Progenitor cell of endocrine pancreas (in vitro differentiated cells): ENCODE measurements at regions not wholly inside any gene's neighbourhood (a gene's known extent, or its start where the extent isn't known, plus 50 kb on each side); places are given as distances from the start of the nearest gene placed in this dataset.
A peak's percentile ranks its signal among the peaks of the same experiment; 100 is the strongest.

Source experiments
- DNase-seq: peaks from one replicate; pipeline ENCODE4 v3.0.0; 2021; ENCODE audit warnings: low spot score; ENCODE audit not compliant: unreplicated experiment
- H3K27ac Mint-ChIP-seq: 2 replicates; pipeline ENCODE4 v1.8.0; 2021; ENCODE audit warnings: mild to moderate bottlenecking, moderate library complexity, mixed read lengths
- H3K27me3 Mint-ChIP-seq: 2 replicates; pipeline ENCODE4 v1.8.0; 2021; ENCODE audit warnings: mixed read lengths
- H3K36me3 Mint-ChIP-seq: 2 replicates; pipeline ENCODE4 v1.8.0; 2022; ENCODE audit warnings: mixed read lengths; ENCODE audit not compliant: insufficient read depth
- H3K4me1 Mint-ChIP-seq: 2 replicates; pipeline ENCODE4 v1.8.0; 2021; ENCODE audit warnings: low read depth, mixed read lengths
- H3K4me3 Mint-ChIP-seq: 2 replicates; pipeline ENCODE4 v1.8.0; 2021; ENCODE audit warnings: low read depth, mild to moderate bottlenecking, moderate library complexity, mixed read lengths
- H3K9me3 Mint-ChIP-seq: 2 replicates; pipeline ENCODE4 v1.8.0; 2021; ENCODE audit warnings: low read depth, mixed read lengths
- CTCF ChIP-seq: fragments of 200-600 bp; sonication (generic); IDR thresholded peaks from one replicate; pipeline ENCODE4 v1.5.0; 2021; ENCODE audit warnings: antibody characterized with exemption, mild to moderate bottlenecking; ENCODE audit not compliant: unreplicated experiment

DNA sequence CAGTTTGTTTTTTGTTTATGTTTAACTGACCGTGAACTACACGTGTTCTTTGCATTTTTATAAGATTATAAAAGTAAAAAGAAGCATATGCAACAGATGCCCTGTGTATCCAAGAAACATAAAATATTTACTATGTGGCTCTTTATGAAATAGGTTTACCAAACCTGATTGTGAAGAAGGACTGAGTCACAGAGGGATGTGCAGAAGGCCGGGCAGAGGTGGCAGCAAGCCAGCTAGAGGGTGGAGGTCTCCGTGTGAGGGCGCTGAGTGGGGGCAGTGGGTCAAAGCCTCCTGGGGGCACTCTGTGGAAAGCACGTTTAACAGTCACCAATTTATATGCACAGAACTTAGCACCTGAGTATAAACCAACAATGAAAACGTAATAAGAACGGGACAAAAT, 97.2 kb downstream of the TMEM18 start:
- H3K27ac Mint-ChIP-seq, result no peak overlapping the region
- no peak overlapping the region for H3K4me3 Mint-ChIP-seq
- H3K27me3 Mint-ChIP-seq, result no peaks in the 10 kb centered on the region

DNA sequence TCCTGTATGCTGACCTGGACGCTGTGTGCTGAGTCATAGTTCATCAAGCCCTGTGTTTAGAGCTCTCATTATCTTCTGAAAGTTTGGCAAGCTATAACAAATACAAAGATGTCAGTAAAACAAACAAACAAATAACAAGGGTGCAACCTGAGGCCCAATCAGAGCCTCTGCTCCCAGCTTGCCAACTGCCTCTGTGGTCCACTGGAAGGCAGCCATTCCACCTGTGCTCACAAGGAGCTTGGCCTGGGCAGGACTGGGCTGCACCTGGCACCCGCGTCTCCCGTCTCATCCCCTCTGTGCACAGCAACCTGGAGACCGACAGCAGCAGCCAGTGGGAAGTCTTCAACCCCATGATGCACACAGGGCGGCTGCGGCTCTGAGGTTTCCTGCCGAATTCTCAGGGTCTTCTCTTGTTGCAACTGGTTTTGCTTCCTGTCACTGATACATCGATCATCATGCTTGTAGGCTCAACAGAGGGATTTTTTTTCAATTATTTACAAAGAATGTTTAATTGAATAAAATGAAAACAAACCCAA, 97.8 kb downstream of the TMEM18 start:
- DNase-seq, result no peak
- H3K4me1 Mint-ChIP-seq, result no peaks in the 10 kb centered on the region
- no peak overlapping the region for H3K27ac Mint-ChIP-seq
- H3K36me3 Mint-ChIP-seq, result peaks cover 2% of the 10 kb centered on the region
- TF ChIP-seq CTCF, result no peak
- no peaks in the 10 kb centered on the region for H3K27me3 Mint-ChIP-seq
- H3K9me3 Mint-ChIP-seq, result peaks cover 12% of the 10 kb centered on the region
- no peak overlapping the region for H3K4me3 Mint-ChIP-seq

More for the DNA sequence above, 97.2 kb downstream of the TMEM18 start:
- no peak for TF ChIP-seq CTCF
- Mint-ChIP-seq H3K9me3 (peaks cover 12% of the 10 kb centered on the region), H3K4me1 (peaks cover under 1% of the 10 kb centered on the region), H3K36me3 (peaks cover 2% of the 10 kb centered on the region)
- DNase-seq, result no peak

GRCh38 chr2:576292-576691, 100.9 kb downstream of the TMEM18 start:
- H3K27ac Mint-ChIP-seq, result no peak overlapping the region
- peaks cover 7% of the 10 kb centered on the region for H3K27me3 Mint-ChIP-seq
- H3K36me3 Mint-ChIP-seq, result peaks cover 2% of the 10 kb centered on the region
- no peak for DNase-seq
- H3K9me3 Mint-ChIP-seq, result peaks cover 22% of the 10 kb centered on the region
- no peak overlapping the region for H3K4me3 Mint-ChIP-seq
- no peak for TF ChIP-seq CTCF
- no peaks in the 10 kb centered on the region for H3K4me1 Mint-ChIP-seq

GRCh38 chr2:575727-576236, 101.4 kb downstream of the TMEM18 start:
- Mint-ChIP-seq H3K9me3 (peaks cover 23% of the 10 kb centered on the region), H3K4me3 (no peak overlapping the region), H3K27ac (no peak overlapping the region), H3K27me3 (peaks cover 7% of the 10 kb centered on the region), H3K4me1 (no peaks in the 10 kb centered on the region), H3K36me3 (peaks cover 2% of the 10 kb centered on the region)
- TF ChIP-seq CTCF, result no peak
- no peak for DNase-seq

DNA sequence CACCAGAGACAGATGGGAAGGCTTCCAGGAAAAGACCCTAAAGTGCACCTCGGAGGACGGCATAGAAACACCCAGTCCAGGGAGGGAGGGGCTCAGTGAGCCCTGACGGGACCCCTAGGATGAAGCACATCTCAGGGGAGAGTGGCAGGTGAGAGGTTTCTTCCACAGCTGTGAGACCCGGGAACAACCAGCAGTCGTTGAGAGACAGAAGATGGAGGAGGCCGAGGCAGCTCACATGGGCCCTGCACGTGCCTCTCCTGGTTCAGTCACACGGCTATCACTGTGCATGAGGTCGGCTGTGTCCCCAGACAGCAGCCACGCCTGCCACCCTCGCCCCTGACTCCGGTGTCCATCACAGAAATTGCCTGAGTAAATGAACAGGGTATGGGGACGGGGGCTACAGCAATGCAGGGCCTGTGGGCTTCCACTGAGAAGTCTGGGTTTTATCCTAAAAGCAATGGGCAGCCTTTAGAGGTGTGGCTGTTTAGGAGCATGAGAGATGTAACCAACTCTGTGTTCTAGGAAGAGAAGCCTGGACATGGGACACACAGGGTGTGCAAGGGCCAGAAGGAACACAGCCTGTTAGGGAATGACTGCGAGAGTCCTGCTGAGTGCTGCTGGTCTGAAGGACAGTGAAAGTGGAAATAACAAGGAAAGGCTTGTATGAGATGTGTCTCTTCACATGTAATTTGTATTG, 102.0 kb downstream of the TMEM18 start:
- no peak for DNase-seq

More for the DNA sequence above, 102.0 kb downstream of the TMEM18 start:
- Mint-ChIP-seq H3K27me3 (peaks cover 7% of the 10 kb centered on the region), H3K27ac (peak overlapping the region; percentile 49), H3K36me3 (peaks cover 2% of the 10 kb centered on the region), H3K4me3 (no peak overlapping the region), H3K4me1 (no peaks in the 10 kb centered on the region), H3K9me3 (peaks cover 30% of the 10 kb centered on the region)
- no peak for TF ChIP-seq CTCF
